ENCODE measurements at regions not wholly inside any gene's neighbourhood (a gene's known extent, or its start where the extent isn't known, plus 50 kb on each side); places are given as distances from the start of the nearest gene placed in this dataset.

DNA sequence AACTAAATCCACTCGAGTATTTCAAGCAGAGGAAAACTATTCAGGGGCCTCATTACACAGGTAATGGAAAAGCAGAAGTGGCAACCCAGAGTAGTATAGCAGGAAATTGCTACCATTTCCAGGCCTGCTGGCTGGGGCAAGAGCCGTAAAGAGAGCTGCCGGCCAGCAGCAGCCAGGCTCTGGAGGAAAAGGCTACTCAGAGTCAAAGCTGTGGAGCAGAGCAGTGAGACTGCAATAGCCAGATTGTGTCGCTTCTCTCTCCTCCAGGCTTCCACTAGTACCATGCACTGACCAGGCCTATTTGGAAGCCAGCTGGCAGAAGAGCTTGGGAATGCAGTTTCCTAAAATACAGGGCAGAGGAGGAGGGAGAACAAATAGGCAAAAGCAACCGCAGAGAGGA is 155.5 kb downstream of the OMA1 start:
- TF ChIP-seq, protein P1, sequence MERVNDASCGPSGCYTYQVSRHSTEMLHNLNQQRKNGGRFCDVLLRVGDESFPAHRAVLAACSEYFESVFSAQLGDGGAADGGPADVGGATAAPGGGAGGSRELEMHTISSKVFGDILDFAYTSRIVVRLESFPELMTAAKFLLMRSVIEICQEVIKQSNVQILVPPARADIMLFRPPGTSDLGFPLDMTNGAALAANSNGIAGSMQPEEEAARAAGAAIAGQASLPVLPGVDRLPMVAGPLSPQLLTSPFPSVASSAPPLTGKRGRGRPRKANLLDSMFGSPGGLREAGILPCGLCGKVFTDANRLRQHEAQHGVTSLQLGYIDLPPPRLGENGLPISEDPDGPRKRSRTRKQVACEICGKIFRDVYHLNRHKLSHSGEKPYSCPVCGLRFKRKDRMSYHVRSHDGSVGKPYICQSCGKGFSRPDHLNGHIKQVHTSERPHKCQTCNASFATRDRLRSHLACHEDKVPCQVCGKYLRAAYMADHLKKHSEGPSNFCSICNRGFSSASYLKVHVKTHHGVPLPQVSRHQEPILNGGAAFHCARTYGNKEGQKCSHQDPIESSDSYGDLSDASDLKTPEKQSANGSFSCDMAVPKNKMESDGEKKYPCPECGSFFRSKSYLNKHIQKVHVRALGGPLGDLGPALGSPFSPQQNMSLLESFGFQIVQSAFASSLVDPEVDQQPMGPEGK (CRISPR knock-in tag; IDR thresholded peaks at IDR 0.05; ENCODE audit: borderline replicate concordance): no peak
- no peak for TF ChIP-seq ARNTL (CRISPR knock-in tag; IDR thresholded peaks at IDR 0.05; ENCODE audit: borderline replicate concordance, low read depth)
- TF ChIP-seq, protein P2, sequence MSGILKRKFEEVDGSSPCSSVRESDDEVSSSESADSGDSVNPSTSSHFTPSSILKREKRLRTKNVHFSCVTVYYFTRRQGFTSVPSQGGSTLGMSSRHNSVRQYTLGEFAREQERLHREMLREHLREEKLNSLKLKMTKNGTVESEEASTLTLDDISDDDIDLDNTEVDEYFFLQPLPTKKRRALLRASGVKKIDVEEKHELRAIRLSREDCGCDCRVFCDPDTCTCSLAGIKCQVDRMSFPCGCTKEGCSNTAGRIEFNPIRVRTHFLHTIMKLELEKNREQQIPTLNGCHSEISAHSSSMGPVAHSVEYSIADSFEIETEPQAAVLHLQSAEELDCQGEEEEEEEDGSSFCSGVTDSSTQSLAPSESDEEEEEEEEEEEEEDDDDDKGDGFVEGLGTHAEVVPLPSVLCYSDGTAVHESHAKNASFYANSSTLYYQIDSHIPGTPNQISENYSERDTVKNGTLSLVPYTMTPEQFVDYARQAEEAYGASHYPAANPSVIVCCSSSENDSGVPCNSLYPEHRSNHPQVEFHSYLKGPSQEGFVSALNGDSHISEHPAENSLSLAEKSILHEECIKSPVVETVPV (CRISPR knock-in tag; IDR thresholded peaks at IDR 0.05): no peak
- TF ChIP-seq, protein P3, sequence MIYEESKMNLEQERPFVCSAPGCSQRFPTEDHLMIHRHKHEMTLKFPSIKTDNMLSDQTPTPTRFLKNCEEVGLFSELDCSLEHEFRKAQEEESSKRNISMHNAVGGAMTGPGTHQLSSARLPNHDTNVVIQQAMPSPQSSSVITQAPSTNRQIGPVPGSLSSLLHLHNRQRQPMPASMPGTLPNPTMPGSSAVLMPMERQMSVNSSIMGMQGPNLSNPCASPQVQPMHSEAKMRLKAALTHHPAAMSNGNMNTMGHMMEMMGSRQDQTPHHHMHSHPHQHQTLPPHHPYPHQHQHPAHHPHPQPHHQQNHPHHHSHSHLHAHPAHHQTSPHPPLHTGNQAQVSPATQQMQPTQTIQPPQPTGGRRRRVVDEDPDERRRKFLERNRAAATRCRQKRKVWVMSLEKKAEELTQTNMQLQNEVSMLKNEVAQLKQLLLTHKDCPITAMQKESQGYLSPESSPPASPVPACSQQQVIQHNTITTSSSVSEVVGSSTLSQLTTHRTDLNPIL (CRISPR knock-in tag; IDR thresholded peaks at IDR 0.05; ENCODE audit: low read depth): no peak
